Stimulated activated CD4-positive, alpha-beta T cell treated with anti-CD3 and anti-CD28 coated beads, Interleukin-2, amount 100 ng/mL, for 24 hours (primary cell): ENCODE measurements at regions not wholly inside any gene's neighbourhood (a gene's known extent, or its start where the extent isn't known, plus 50 kb on each side); places are given as distances from the start of the nearest gene placed in this dataset.

ENCODE experiments used
- DNase-seq, 2 donors: peaks; one replicate each; pipeline ENCODE4 v3.0.0-alpha.2; 2020

DNA sequence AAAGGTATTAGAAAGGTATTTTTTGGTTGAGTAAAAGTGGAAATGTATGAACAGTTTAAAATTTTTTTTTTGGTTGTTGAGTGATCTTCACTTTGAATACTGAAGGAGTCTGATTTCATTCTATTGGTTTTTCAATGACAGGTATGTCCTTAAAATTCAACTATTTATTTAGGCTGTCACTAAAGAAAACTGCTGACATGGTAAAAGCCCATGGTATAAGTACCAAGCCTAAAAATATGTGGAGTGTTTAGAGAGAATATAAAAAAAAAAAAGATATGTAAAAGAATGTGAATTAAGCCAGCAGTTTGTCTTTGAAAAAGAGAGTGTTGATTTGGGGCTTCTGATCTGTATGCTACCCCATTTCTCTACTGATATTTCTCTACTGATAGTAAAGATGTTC lies 90.3 kb upstream of the SUCLG2 start:
- DNase-seq, result no peak

- DNase-seq, result no peak
Observed at GRCh38 chr3:67739851-67740250, 85.4 kb upstream of the SUCLG2 start.

DNA sequence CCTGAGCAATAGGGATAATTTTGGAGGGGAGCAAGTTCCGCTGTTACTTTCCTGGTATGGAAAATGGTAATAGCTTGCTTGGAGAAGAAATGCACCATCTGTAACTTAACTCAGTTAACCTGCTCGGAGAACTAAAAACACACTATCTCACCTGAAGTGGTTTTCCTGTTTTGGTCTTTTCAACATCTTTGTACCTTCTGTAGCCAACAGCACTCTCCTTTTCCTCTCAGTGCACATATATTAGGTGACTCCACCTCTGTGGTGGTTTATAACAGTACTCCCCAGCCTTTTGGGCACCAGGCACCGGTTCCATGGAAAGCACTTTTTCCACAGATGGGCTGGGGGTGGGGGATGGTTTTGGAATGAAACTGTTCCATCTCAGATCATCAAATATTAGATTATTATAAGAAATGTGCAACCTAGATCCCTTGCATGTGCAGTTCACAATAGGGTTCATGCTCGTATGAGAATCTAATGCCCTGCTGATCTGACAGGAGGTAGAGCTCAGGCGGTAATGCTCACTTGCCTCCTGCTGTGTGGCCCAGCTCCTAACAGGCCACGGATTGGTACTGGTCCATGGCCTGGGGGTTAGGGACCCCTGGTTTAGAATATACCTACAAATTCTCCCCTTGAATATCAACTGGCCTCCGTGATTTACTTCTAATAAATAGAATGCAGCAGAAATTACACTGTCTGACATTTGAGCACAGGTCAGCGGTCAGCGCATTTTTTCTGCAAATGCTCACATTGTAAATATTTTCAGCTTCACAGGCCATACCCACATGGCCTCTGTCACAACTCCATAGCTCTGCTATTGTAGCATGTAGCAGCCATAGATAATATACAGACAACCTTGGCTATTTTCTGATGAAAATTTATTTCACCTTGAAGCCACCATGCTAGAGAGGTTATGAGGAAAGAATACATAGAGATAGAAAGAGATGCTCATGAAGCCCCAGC lies 83.8 kb upstream of the SUCLG2 start:
- no peak for DNase-seq

- DNase-seq, result no peak
Observed at GRCh38 chr3:67737140-67737539, 82.7 kb upstream of the SUCLG2 start.

DNA sequence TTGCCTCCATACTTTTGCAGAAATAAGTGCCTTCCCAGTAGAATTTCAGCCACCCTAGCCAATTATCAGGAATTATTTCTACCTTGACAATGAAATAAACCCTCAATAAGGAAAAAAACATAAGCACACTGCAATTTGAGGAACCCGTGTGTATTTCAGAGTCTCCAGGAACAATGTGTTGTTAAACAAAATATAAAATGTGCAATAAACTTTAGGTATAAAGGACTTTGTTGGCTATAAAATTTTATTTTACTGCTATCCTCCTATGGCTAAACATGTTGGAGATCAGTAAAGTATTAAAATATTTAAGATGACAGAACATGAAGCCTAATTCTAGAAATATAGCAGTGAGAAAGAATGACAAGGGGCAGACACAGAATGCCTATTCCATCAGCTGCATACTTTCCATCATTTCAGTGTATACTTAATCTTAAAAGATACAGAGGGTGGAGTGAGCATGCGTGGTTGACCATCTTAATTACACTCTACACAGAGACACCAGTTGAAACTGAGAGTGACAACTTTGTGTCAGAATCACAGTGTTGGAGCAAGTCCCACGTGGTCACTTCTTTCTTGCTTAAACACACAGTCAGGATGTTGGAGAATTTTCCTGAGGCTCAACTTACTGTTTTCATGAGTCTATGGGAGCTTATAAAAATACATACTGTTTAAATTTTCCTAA lies 79.0 kb upstream of the SUCLG2 start:
- no peak for DNase-seq

- DNase-seq, result no peak
Observed at GRCh38 chr3:67724434-67724833, 70.0 kb upstream of the SUCLG2 start.

DNA sequence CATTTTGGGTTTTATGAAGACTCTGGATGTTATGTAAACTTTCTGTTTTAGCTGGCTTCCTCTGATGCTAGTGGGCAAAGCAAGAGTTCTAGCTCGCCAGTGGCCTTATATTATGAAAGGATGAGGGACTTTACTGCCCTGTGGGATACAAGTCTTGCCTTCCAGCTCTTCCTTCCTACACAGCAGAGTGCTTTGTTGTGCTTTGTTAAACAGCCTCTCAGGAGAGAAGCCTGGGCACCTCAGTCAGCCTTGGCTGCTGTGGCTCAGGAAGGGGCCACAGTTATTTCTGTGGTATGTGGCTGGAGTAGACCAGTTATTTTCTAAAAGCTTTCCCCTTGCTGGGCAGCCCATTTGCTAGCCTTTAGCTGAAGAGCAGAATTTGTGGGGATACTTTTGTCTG lies 69.5 kb upstream of the SUCLG2 start:
- DNase-seq, result no peak

GRCh38 chr3:67719333-67719732 lies 64.9 kb upstream of the SUCLG2 start:
- no peak for DNase-seq

DNA sequence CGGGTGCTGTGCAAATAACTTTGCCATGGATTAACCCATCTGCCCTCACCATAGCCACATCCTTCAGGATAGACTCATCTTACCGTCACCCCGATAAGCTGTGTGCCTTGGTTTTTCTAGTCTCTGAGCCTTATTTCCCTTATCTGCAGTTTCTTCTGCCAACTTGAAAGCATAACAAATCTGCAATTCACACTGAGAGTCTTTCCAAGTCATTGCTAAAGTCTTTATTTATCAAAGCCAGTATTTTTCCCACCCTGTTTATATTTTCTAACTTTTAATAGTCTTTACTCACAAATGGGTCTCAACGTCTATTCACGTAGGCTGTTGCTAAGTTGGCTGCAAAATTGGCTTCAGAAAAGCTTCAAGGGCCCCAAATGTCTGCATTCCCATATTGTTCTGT lies 61.6 kb upstream of the SUCLG2 start:
- DNase-seq, result no peak

DNA sequence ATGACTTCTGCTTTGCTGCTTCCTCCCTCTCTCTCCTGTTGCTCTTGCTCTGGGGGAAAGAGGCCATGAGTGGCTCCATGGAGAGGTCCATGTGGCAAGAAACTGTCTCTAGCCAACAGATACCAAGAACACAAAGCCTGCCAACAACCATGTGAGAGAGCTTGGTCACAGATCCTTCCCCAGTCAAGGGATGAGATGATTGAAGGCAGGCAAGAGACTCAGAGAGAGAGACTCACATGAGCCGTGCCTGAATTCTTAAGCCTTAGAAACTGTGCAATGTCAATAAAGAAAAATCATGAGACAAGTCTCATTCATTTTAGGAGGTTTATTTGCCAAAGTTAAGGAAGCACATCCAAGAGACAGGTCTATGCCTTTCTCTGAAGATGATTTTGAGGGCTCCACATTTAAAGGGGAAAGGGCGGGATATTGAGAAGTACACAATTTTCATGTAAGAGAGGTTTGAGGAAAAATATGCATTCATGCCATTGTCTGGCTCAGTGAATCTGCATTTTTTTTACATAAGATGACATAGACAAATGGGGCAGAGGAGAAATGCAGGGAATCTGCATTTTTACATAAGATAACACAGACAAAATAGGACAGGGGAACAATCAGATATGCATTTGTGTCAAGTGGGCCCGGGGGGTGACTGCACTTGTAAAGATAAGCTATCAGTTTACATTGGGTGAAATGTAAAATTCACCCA lies 59.5 kb upstream of the SUCLG2 start:
- no peak for DNase-seq

DNA sequence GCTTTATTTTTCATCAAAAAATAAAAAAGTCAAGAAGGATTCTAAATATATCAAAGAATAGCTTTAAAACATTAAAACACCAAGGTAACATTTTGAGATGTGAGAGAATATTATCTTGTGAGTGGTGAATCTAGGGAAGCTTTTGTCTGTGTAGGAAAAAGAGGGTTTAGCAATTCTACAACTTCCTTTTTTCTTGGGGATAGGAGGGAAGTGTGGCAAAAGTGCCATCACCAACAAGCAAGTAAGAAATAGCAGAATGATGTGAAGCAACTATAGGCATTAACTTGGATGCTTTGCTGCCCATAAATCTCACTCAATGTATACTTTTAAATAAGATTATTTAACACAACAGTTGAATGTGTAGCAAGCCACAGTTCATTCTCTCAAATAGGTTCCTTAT lies 57.8 kb upstream of the SUCLG2 start:
- DNase-seq, result no peak

DNA sequence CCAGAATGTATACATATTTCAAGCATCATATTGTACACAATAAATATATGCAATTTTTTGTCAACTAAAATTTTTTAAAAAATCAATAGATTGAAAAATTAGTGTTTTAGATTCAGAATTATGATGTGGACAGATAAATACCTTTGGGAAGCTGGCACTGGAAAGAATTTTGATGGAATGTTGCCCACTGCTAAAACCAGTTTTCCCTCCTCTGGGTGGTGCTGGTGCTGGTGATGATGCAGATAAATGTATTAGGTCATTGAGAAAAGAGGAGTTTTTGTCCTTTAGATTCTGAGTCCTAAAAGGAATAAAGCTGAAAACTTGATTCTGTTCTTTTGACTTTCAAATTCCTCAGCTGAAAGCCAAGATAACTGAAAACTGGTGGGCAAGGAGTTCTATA lies 56.0 kb upstream of the SUCLG2 start:
- no peak for DNase-seq

DNA sequence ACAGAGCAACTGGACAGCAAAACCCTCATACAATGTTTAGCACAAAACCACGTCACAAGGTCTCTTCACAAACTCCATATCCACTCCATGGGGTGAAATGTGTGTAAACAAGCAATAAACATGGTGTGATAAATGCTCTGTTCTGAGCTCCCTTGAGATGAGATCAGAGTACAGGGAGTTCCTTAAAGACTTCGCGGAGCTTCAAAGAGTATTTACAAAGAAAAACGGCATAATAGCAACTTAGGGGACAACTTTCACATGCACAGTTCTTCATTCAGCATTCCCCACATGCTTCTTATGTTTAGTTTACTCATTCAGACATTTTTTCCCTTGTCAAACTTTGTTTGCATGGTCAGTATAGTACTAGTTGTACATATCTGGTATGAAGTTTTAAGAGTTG lies 52.5 kb upstream of the SUCLG2 start:
- no peak for DNase-seq

DNA sequence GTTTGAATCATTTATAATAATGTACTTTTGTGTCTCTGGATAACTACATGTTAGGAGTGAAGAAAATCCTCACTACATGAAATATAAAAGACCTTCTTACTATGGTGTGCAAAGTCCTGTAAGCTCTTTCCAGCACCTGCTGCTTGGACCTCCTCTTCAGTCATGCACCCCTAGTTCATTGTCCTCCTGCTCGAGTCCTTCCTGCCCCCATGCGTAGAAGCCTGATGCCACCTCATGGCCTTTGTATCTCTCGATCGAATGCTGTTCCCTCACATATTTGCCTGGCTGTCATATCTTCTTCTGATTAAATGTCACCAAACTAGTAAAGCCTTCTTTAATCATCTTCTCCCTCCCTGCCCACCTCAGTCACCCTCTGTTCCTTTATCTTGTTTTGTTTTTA lies 49.9 kb upstream of the SUCLG2 start:
- no peak for DNase-seq
